SW 1271 (cell line): ENCODE measurements at regions not wholly inside any gene's neighbourhood (a gene's known extent, or its start where the extent isn't known, plus 50 kb on each side); places are given as distances from the start of the nearest gene placed in this dataset.
A peak's percentile ranks its signal among the peaks of the same experiment; 100 is the strongest.
"Not testable (repeated sequence)": the region's sequence is repeated elsewhere in the genome, so short reads cannot be mapped to it uniquely, and the experiment has no call there.

Source experiments
- DNase-seq, 2 experiments: peaks; one replicate each; lab custom pipeline; 2025; lab: John Stamatoyannopoulos, UW

DNA sequence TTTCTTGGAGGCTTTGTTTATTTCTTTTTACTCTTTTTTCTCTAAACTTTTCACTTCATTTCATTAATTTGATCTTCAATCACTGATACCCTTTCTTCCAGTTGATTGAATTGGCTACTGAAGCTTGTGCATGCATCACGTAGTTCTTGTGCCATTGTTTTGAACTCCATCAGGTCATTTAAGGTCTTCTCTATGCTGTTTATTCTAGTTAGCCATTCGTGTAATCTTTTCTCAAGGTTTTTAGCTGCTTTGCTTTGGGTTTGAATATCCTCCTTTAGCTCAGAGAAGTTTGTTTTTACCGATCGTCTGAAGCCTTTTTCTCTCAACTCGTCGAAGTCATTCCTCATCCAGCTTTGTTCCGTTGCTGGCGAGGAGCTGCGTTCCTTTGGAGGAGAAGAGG, 189.9 kb downstream of the TTC6 start:
- DNase-seq = not testable (repeated sequence)

DNA sequence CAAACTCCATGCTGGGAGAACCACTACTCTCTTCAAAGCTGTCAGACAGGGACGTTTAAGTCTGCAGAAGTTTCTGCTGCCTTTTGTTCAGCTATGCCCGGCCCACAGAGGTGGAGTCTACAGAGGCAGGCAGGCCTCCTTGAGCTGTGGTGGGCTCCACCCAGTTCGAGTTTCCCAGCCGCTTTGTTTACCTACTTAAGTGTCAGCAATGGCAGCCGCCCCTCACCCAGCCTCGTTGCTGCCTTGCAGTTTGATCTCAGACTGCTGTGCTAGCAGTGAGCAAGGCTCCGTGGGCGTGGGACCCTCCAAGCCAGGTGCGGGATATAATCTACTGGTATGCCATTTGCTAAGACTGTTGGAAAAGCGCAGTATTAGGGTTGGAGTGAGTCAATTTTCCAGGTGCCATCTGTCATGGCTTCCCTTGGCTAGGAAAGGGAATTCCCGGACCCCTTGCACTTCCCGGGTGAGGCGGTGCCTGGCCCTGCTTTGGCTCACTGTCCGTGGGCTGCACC, 190.7 kb downstream of the TTC6 start:
- DNase-seq = not testable (repeated sequence)

DNA sequence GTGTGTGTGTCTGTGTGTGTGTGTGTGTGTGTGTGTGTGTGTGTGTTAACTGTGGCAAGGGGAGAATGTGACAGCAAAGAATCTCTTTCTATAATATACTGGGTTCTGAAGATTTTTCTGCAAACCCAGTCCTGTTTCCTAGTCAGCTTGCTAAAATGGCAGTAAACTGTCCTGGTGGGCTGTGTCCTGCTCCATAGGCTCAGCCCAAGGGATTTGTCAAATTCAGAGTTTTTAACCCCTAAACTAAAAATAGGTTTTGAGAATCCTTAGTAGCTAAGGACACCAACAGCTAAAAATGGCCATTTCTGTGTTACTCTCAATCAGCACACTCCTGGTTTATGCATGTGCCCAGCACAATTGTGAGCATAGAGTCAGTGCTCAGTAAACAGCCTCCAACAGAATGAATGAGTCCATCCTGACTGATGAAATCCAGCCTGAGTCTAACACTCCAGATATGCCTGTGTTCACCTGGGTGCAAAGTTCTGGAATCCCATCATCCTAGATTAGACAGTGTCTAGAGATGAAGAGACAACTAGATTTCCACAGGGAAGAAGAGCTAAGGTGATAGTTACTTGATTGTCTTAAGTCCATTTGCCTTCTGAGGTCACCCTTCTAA, 192.6 kb downstream of the TTC6 start:
- no peak for DNase-seq

DNA sequence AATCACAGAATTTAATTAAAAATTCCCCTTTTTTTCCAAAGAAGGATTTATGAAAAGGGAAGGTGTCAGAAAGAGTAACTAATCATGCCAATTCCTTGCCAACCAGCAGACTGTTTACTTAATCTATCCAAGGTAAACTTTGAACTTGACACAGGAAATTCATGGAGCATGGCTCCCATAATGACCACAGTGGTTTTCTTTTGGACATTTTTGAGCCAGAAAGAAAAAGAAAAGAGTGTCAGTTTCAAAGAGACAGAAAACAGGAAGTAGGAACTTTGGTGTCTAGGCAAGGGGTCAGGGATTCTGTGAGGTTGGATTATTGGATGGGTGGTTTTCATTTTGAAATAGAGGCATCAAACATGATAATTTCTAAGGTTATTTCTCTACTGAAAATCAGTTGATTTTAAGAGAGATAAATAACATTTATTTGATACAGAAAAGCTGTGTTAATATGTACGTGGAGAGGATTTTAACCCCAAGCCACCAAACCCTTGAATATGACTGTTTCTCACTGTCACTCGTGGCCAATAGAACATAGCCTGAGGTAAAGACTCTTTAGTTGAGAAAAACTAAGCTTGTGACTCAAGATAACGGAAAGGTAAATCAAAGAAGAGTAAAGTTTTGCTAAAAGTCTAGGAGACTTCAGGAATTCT, 196.1 kb downstream of the TTC6 start:
- DNase-seq = no peak

DNA sequence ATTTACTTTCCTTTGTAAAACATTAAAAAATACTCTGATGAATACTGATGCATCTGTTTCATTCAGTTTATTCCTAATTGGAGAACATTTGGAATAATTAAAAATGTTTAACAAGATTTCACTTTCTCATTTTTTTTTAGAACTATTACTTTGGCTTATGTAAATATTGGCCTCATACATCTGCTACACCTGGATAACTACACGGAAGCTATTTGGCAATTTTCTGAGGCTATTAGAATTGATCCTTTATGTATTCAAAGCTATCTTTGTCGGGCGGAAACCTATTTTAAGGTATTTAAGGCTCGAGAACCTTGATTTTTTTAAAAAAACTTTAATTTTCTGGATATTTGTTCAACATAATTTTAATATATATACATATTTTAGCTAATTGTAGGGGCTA, 196.7 kb downstream of the TTC6 start:
- DNase-seq = no peak

DNA sequence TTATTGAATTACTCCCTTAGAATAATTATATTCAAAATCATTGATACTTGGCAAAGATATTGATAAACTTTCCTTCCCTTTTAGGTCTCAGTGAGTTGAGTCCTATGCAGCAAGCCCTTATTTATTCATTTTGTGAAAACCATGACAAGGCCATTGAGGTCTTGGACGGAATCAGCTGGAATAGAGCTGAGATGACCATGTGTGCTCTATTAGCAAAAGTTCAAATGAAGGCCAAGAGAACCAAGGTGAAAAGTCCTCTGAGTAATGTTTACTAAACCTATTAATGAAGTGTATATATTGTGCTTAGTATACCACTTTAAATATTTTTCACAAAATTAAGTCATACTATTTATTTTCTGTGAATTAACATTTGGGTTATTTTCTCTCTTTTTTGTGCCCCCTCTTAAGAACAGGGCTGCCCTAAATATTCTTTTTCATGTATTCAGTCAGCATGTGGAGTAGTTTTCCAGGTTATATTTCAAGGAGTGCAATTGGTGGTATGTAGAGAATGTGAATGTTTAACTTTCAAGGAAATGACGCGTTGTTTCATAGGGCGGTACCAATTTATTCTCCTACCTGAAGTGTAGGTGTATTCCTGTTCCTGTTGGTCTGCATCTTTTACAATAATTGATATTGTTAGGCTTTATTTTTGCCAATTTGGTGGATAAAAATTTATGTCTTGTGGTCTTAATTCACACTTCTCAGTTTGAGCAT, 201.4 kb downstream of the TTC6 start:
- DNase-seq = no peak

DNA sequence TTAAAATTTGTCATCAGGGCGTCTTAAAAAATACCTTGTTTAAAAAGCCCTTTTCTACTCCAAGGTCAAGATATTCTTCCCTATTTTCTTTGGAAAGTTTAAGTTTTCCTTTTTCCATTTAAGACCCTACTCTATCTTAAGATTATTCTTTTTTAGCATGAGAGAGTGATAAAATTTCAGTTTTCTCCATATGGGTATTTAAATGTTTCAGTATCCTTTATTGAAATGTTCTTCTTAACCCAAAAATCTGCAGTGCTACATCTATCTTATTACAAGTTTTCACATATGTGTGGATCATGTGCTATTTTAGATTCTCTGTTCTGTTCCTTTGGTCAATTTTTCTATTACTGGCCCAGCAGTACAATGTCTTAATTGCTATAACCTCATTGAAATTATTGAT, 202.2 kb downstream of the TTC6 start:
- DNase-seq = no peak

DNA sequence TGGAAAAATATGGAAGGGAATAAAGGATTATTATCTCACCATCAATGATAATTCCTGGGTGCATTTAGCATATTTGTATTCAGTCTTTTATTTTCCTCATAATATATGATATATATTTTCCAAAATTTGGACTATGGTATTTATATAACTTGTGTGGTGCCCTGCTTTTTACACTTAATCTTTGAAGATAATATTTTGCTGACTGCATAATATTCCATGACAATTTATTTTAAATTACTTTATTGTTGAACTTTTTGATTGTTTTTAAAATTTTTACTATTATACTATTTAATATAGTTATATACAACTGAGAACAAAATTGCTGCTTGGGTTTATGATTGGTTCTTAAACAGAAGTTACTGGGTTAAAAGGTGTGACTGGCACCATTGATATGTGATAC, 212.3 kb downstream of the TTC6 start:
- DNase-seq = no peak

DNA sequence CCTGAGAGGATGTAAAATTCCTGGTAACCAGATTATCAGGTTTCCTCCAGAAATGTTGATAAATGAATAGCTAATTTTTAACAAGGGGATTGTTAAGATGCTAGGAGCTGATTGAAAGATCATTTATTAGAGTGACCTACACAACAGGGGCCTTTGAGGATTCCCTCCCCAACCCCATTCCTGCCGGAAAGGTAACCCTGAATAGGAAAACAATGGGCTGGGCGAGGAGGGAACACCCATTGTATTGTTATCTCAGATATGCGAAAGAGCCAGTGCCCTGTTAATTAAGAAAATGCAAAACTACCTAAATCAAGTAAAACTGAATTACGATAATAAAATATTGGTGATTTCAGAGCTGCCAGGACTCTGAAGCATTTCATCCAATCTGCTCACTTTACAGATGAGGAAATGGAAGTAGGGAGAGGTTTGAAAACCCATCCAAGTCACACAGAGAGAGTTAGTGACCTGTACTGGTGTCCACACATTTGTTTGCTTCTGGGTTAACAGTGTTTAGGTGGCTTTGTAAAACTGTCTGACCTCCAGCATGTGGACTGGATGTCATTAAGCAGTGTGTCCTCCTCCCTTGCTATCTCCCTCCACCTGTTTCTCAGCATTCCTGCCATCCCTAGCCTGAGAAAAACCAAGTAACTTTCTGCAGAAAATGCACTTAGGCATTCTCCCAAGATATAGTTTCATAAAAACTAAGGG, 214.8 kb downstream of the TTC6 start:
- no peak for DNase-seq

DNA sequence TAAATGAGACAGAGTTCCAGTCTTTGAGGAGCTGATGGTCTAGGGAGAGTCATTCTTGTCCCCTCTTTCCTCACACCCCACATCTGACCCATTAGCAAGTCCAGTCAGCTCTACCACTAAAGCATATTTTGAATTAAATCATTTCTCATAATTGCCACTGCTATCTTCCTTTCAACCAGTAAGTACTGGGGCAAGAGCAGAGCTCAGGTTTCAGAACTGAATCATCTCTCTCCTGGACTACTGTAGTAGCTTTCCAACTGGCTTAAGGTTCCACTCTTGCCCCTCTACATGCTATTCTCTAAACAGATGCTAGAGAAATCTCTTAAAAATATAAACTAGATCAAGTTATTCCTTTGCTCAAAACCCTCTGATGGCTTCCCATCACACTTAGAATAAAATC, 218.3 kb downstream of the TTC6 start:
- DNase-seq = no peak

DNA sequence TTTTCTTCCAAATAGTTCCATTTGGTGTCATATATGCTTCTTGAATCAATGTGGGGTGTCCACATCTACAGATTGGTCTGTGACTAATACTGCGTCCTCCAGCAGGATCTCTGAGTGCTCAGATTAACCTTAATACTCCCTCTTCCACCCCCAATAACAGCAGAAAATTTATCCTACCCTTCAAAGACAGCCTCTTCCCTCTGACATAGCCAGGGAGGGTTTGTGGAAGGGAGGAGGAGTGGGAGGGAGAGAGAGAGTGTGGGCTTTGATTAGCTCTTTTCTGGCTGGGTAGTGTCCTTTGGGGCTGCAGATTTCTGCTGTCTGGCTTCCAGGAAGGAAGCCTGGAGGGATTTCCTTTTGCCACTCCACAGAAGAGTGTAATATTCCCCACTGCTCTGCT, 220.7 kb downstream of the TTC6 start:
- DNase-seq = no peak

DNA sequence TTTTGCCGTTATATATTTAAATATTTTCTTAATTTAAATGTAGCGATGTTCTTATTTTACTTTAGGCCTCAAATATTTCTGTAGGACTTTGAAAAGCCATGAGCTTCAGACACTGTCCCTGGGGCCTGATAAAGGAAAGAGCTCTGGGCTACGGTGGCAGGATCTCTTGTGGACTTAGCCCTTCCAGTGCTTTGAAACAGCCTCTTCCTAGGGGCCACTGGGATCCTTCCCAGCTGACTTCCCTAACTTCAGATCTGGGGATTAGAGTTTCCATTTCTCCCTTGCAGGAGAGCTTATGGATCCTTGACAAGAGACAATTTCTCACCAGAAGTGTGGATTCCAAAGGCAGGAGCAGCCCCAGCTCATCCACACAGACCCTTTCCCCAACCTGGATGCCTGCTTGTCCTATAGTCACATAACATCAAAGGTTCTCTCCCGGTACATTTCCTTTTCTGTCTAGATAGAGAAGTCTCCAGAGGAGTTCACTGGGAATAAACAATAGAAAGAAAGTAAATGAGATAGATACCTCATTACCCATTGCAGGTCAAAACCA, 221.4 kb downstream of the TTC6 start:
- no peak for DNase-seq

DNA sequence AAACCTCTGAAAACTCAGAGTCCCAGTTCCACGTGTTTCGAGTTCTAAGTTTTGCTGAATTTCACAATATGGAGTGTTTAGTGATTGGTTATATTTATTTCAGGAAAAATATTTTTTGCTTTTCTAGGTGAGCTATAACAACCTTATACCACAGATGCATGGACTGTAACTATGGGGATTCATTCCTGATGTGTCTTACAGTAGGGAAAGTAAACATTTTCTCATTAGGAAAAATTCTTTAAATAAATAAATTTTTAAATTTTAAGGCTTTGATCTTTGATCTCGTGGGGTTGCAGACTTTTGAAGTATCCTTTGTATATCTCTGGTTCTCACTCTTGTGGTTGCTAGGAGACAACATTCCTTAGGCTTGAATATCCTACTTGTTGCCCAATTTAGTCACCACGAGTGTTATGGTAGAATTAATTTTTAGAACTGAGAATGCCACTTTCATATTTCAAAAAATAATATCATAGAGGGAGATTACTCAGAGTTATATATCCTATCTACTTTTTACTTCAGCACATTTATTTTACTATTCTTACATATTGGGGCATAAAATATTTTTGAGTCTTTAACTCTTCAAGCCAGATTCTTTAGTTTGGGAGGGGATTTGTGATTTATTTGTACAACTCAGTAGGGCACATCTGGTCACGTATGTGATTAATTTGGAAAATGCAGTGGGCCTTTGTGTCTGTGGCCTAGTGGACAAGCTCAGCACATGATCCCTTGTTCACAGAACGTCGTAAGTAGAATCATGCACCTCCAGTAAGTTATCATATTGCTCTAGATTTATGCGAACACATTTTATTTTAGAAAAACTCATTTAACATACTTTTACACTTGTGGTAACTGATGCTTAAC, 224.0 kb downstream of the TTC6 start:
- peak in 1 of 2 experiments; percentile 11 for DNase-seq

DNA sequence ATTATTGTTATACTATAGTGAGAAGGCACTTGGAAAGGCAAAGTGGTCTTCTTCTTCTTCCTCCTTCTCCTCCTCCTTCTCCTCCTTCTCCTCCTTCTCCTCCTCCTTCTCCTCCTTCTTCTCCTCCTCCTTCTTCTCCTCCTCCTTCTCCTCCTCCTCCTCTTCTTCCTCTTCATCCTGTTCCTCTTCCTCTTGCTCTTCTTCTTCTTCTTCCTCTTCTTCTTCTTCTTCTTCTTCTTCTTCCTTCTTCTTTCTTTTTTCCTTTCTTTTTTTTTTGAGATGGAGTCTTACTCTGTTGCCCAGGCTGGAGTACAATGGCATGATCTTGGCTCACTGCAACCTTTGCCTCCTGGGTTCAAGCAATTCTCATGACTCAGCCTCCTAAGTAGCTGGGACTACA, 225.4 kb downstream of the TTC6 start:
- not testable (repeated sequence) for DNase-seq

DNA sequence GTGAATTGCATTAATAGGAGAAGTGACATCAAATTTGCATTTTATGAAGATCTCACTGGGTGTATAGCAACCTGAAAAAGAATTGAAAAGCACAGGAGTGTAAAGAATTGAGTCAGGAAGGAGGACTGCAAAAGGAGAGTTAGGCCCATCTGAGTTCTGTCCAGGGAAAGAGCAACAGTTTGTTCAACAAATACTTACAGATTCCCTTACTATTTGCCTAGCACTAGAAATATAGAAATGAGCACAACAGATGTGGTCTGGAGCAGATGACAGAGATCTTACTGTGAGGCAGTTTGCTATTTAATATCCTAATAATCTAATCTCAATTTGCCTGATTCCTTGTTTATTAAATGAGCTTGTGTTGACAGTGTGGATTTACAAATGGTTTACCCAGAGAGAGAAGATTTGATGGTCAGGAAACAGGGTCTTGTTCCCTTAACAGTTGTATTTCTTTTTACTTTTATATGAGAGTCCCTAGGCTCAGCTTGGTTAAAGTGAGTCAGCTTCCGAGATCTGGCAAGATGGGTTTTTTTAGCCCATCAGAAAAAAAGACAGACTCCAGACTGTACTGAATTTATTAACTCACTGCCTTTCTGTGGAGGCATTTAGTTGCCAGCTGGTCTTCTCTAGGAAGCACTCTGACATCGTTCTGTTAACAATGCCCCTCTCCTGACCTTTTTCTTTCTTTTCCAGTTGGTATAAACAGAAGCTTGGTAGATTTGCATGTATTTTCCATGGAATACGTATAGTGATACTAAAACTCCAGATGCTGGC, 229.7 kb downstream of the TTC6 start:
- no peak for DNase-seq

DNA sequence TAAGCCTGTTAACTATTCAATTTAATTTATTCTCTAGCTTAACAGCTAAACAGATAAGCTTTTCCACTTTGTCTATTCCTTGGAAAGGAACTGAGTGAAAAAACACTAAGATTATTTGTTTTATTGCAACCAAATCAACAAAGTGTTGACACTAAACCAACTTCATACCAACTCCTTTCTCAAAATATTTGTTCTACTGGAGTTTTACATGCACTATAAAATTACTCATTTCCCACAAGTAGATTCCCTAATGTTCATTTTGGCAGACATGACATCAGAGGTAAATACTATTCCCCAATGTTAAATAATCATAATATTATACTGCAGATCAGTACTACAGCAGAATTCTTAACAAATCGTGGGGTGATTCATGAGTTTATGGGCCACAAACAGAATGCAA, 231.4 kb downstream of the TTC6 start:
- DNase-seq = no peak

DNA sequence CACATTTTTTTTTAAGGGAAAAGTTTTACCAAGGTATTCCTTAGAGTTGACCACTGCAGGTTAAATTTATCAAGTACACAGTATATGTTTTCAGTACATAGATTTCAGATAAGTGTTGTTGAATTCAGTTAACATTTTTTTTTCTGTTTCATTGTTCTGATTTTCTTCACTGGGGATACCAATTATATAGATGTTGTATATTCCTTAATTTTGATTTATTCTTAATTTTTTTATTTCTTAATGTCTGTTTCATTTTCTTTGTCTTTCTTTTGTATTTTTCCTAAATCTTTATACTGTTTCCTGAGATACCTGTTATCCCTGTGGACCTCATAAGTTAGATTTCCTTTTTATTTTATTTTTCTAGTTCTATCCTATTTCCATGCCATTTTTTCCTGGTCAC, 234.8 kb downstream of the TTC6 start:
- no peak for DNase-seq

DNA sequence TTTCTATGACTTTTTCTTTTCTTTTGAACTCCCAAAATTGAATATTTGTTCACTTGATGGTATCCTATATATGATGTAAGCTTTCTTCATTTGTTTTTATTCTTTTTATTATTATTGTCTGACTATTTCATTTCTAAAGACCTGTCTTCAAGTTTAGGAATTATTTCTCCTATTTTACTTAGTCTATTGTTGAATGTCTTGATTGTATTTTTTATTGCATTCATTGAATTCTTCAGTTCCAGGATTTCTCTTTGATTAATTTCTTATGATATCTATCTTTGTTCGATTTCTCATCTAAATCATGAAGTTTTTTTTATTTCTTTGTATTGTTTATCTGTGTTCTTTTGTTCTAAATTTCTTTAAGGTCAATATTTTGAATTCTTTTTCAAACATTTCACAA, 238.8 kb downstream of the TTC6 start:
- no peak for DNase-seq

DNA sequence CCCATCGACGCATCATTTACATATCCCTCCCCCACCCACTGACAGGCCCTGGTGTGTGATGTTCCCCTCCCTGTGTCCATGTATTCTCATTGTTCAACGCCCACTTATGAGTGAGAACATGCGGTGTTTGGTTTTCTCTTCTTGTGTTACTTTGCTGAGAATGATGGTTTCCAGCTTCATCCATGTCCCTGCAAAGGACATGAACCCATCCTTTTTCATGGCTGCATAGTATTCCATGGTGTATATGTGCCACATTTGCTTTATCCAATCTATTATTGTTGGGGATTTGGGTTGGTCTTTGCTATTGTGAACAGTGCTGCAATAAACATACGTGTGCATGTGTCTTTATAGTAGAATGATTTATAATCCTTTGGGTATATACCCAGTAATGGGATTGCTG, 243.3 kb downstream of the TTC6 start:
- DNase-seq = not testable (repeated sequence)

DNA sequence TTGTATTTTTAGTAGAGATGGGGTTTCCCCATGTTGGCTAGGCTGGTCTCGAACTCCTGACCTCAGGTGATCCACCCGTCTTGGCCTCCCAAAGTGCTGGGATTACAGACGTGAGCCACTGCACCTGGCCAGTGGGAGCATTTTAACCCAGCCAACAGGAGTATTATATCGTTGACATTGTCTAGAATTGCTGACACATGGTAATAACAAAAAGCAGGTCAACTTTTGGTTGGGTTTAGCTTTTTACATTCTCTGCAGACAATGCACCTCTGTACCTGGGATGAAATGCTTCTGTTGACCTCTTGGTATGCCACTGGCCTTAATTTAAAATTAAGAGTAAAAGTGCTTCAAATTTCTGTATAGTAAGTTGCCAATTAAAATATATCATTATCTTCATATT, 245.6 kb downstream of the TTC6 start:
- not testable (repeated sequence) for DNase-seq

DNA sequence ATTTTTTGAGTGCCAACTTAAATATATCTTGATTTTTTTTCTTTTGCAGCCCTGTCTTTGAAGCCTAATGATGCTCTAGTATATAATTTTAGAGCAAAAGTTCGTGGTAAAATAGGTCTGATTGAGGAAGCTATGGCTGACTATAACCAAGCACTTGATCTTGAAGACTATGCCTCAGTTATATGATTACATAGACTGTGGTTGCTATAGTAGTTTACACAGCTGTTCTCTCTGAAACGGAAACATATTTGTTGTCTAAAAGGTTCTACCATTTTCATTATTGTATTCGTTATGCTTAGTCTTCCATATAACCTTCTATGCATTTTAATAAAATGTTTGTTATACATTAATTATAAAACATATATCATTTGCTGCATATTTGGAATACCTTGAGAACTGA, 246.7 kb downstream of the TTC6 start:
- no peak for DNase-seq
